ENCODE measurements at regions not wholly inside any gene's neighbourhood (a gene's known extent, or its start where the extent isn't known, plus 50 kb on each side); places are given as distances from the start of the nearest gene placed in this dataset.

DNA sequence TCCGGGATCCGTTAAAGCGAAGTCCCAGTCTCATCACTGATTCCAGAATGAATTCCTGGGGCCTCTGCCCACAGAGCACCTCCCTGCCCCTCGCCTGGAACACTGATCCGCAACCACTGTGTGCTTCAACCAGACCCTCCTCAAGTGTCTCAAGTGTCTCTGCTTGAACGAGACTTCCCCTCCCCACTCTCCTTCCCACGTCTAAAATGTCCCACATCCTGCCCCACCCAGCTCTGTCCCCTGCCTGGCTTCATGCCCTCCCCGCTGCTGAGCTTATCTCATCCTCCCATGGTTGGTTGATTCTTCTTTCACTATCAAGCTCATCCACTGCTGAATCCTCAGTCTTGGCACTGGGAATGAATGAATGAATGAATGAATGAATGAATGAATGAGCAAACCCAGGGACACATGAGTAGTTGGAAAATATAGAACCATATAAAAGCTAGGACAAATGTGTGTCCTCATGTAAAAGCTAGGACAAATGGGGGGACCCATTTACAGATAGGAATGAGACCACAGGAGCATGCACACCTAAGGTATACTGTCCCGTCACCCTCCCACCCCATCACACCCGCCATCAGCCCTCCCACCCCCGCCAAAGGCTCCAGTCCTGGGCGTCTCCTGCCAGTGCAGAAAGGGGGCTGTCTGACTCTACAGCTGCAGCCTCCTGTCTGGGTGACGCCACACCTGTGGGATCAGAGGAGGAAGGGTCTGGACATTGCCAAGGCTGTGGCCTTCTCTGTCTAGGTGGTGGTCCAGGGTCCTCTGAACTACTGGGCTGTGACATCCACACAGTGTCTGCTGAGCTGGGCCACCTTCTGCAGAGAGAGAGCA is 71.4 kb upstream of the LINC01488 start:
- CTCF ChIA-PET: no interaction called here
- no peak overlapping the region for H3K9ac ChIP-seq (ENCODE audit: low read length)
- H3K9me3 ChIP-seq (ENCODE audit: control insufficient read depth in 1 of 2, insufficient read depth in 1 of 2, low read depth in 1 of 2, low read length in 2 of 2): no peaks in the 10 kb centered on the region
- no peaks in the 10 kb centered on the region for H3K36me3 ChIP-seq (ENCODE audit: control insufficient read depth in 1 of 2, insufficient read depth in 2 of 2, low read length in 2 of 2)
- no peaks in the 10 kb centered on the region for H4K20me1 ChIP-seq (ENCODE audit: insufficient read depth)
- H3K4me1 ChIP-seq (ENCODE audit: control insufficient read depth in 1 of 2, insufficient read depth in 2 of 2, low read length in 2 of 2): peaks cover 0 to 3% of the 10 kb centered on the region in 2 experiments; a peak in 1 of 4 replicates
- no TSS peak for BruUV-seq (replicated peaks)
- no peaks in the 10 kb centered on the region for H3K27me3 ChIP-seq (ENCODE audit: insufficient read depth, low read length)
- no peak for TF ChIP-seq EZH2phosphoT487 (IDR thresholded peaks at IDR 0.05; ENCODE audit: borderline replicate concordance)
- no peak for TF ChIP-seq TCF7L2 (IDR thresholded peaks at IDR 0.05; ENCODE audit: borderline replicate concordance, extremely low read depth, insufficient read depth, insufficient read length)
- TF ChIP-seq POLR2AphosphoS5 (IDR thresholded peaks at IDR 0.05; ENCODE audit: low read depth, low read length): no peak
- no peak for TF ChIP-seq REST (IDR thresholded peaks at IDR 0.05; ENCODE audit: low read depth)
- TF ChIP-seq RAD21 (IDR thresholded peaks at IDR 0.05; ENCODE audit: low read depth): no peak
- no peak for TF ChIP-seq JUND (IDR thresholded peaks at IDR 0.05)
- ATAC-seq (no peak), DNase-seq (ENCODE audit: low read depth, low spot score) (no peak)
- intact Hi-C loops (cut with micrococcal nuclease): no loop called here
- H3K9me2 ChIP-seq (ENCODE audit: insufficient read depth): no peaks in the 10 kb centered on the region
- H3K4me2 ChIP-seq (ENCODE audit: low read length): no peak overlapping the region
- H3K79me2 ChIP-seq (ENCODE audit: insufficient read depth, low read length): no peaks in the 10 kb centered on the region
- H3K27ac ChIP-seq (ENCODE audit: low read depth, low read length): no peak overlapping the region
- POLR2A ChIA-PET: no interaction called here
- H2AFZ ChIP-seq (ENCODE audit: low read depth, low read length, poor library complexity, severe bottlenecking): no peak overlapping the region
- H3K4me3 ChIP-seq (replicated peaks in 1 of 2; ENCODE audit: low read depth in 1 of 2, low read length in 2 of 2): no peak overlapping the region
- RAD21 ChIA-PET (ENCODE audit: low non-redundant PET in 1 of 2, low total read pairs in 2 of 2, uncharacterized antibody in 2 of 2, unreplicated experiment in 2 of 2): no interaction called here
